MM.1S (cell line): ENCODE measurements at regions not wholly inside any gene's neighbourhood (a gene's known extent, or its start where the extent isn't known, plus 50 kb on each side); places are given as distances from the start of the nearest gene placed in this dataset.
"Not testable (repeated sequence)": the region's sequence is repeated elsewhere in the genome, so short reads cannot be mapped to it uniquely, and the experiment has no call there.

Experiments used
- DNase-seq: peaks from one replicate; pipeline ENCODE4 v3.0.0-alpha.2; 2015
- H2AFZ ChIP-seq: fragments of 300-600 bp; sonication (generic); 2 replicates; pipeline ENCODE4 v1.6.0; 2016; ENCODE audit warnings: antibody characterized with exemption, low read length
- H3F3A ChIP-seq: fragments of 300-600 bp; sonication (generic); 2 replicates; pipeline ENCODE4 v1.6.1; 2016; ENCODE audit warnings: mild to moderate bottlenecking, antibody characterized with exemption, low read length, moderate library complexity, mixed read lengths; ENCODE audit not compliant: insufficient read depth
- H3K27ac ChIP-seq: fragments of 300-600 bp; sonication (generic); 2 replicates; pipeline ENCODE4 v1.5.1; 2016; ENCODE audit warnings: mild to moderate bottlenecking, low read length
- H3K27me3 ChIP-seq: fragments of 300-600 bp; sonication (generic); replicated peaks from 2 replicates; pipeline ENCODE4 v1.6.0; 2016; ENCODE audit warnings: low read length; ENCODE audit not compliant: insufficient read depth
- H3K36me3 ChIP-seq: fragments of 300-600 bp; sonication (generic); replicated peaks from 2 replicates; pipeline ENCODE4 v1.6.1; 2016; ENCODE audit warnings: mild to moderate bottlenecking, low read length, mixed read lengths; ENCODE audit not compliant: insufficient read depth
- H3K4me1 ChIP-seq: fragments of 300-600 bp; sonication (generic); 2 replicates; pipeline ENCODE4 v1.6.1; 2016; ENCODE audit warnings: low read length, mixed read lengths
- H3K4me2 ChIP-seq: fragments of 300-600 bp; sonication (generic); 2 replicates; pipeline ENCODE4 v1.6.0; 2016; ENCODE audit warnings: low read depth, low read length
- H3K4me3 ChIP-seq: fragments of 300-600 bp; sonication (generic); 2 replicates; pipeline ENCODE4 v1.5.1; 2016; ENCODE audit warnings: low read length, mixed read lengths
- H3K79me2 ChIP-seq: fragments of 300-600 bp; sonication (generic); 2 replicates; pipeline ENCODE4 v1.6.1; 2016; ENCODE audit warnings: mixed run types, low read length, mixed read lengths
- H3K9ac ChIP-seq: fragments of 300-600 bp; sonication (generic); 2 replicates; pipeline ENCODE4 v1.6.1; 2016; ENCODE audit warnings: low read length, mixed read lengths
- H3K9me2 ChIP-seq: fragments of 300-600 bp; sonication (generic); replicated peaks from 2 replicates; pipeline ENCODE4 v1.6.1; 2016; ENCODE audit warnings: mild to moderate bottlenecking, low read length, mixed read lengths; ENCODE audit not compliant: insufficient read depth
- H3K9me3 ChIP-seq: fragments of 300-600 bp; sonication (generic); replicated peaks from 2 replicates; pipeline ENCODE4 v1.6.1; 2016; ENCODE audit warnings: mild to moderate bottlenecking, low read length, mixed read lengths; ENCODE audit not compliant: insufficient read depth
- H4K20me1 ChIP-seq: fragments of 300-600 bp; sonication (generic); 2 replicates; pipeline ENCODE4 v1.6.1; 2016; ENCODE audit warnings: mild to moderate bottlenecking, low read length, moderate library complexity, mixed read lengths; ENCODE audit not compliant: insufficient read depth
- CTCF ChIP-seq: fragments of 300-600 bp; sonication (generic); IDR thresholded peaks from 2 replicates; pipeline ENCODE4 v1.5.1; 2016; ENCODE audit warnings: antibody characterized with exemption, low read length, mixed read lengths
- EZH2 ChIP-seq: fragments of 300-600 bp; sonication (generic); optimal IDR thresholded peaks from 2 replicates; pipeline ENCODE3; 2017; ENCODE audit warnings: low read depth, mild to moderate bottlenecking, antibody characterized with exemption, low read length, mixed read lengths
- EZH2phosphoT487 ChIP-seq: fragments of 300-600 bp; sonication (generic); IDR thresholded peaks from 2 replicates; pipeline ENCODE4 v1.6.1; 2018; ENCODE audit warnings: antibody characterized with exemption, low read length

- no peaks in the 10 kb centered on the region for H3K79me2 ChIP-seq
- no peaks in the 10 kb centered on the region for H4K20me1 ChIP-seq
- H3K4me3 ChIP-seq = no peak overlapping the region
- H3F3A ChIP-seq = no peaks in the 10 kb centered on the region
- DNase-seq = no peak
- no peaks in the 10 kb centered on the region for H3K9me3 ChIP-seq
- H3K4me1 ChIP-seq = no peaks in the 10 kb centered on the region
- no peak overlapping the region for H3K4me2 ChIP-seq
- TF ChIP-seq CTCF (no peak), EZH2phosphoT487 (no peak), EZH2 (no peak)
- no peaks in the 10 kb centered on the region for H3K9me2 ChIP-seq
- H3K36me3 ChIP-seq = no peaks in the 10 kb centered on the region
- no peaks in the 10 kb centered on the region for H3K27me3 ChIP-seq
- H3K27ac ChIP-seq = no peak overlapping the region
- no peak overlapping the region for H2AFZ ChIP-seq
- no peak overlapping the region for H3K9ac ChIP-seq
These were observed 278.3 kb downstream of the TSN start for GRCh38 chr2:122033778-122034177.

- H3K4me3 ChIP-seq = no peak overlapping the region
- TF ChIP-seq EZH2phosphoT487 (no peak), CTCF (no peak), EZH2 (no peak)
These were observed 278.9 kb downstream of the TSN start for GRCh38 chr2:122034344-122034743.

GRCh38 chr2:122034777-122035176 lies 279.3 kb downstream of the TSN start:
- Histone ChIP-seq H4K20me1 (no peaks in the 10 kb centered on the region), H3F3A (no peaks in the 10 kb centered on the region), H3K79me2 (no peaks in the 10 kb centered on the region), H3K4me1 (no peaks in the 10 kb centered on the region), H3K27me3 (no peaks in the 10 kb centered on the region), H3K9ac (no peak overlapping the region), H3K9me3 (no peaks in the 10 kb centered on the region), H3K9me2 (no peaks in the 10 kb centered on the region), H3K27ac (no peak overlapping the region), H3K4me3 (no peak overlapping the region), H3K36me3 (no peaks in the 10 kb centered on the region), H2AFZ (no peak overlapping the region), H3K4me2 (no peak overlapping the region)
- TF ChIP-seq EZH2 = no peak
- TF ChIP-seq EZH2phosphoT487 = no peak
- no peak for TF ChIP-seq CTCF
- no peak for DNase-seq

More at GRCh38 chr2:122034344-122034743, 278.9 kb downstream of the TSN start:
- DNase-seq = no peak
- Histone ChIP-seq H4K20me1 (no peaks in the 10 kb centered on the region), H3K27ac (no peak overlapping the region), H3K4me2 (no peak overlapping the region), H3K9me3 (no peaks in the 10 kb centered on the region), H3K79me2 (no peaks in the 10 kb centered on the region), H3K36me3 (no peaks in the 10 kb centered on the region), H3K9ac (no peak overlapping the region), H3K27me3 (no peaks in the 10 kb centered on the region), H3F3A (no peaks in the 10 kb centered on the region), H2AFZ (no peak overlapping the region), H3K9me2 (no peaks in the 10 kb centered on the region), H3K4me1 (no peaks in the 10 kb centered on the region)

- H3K36me3 ChIP-seq, H4K20me1 ChIP-seq, H3K4me1 ChIP-seq, DNase-seq, H3K9me2 ChIP-seq, H3F3A ChIP-seq, H3K4me3 ChIP-seq, H3K9ac ChIP-seq, H3K9me3 ChIP-seq, H3K4me2 ChIP-seq, H2AFZ ChIP-seq, H3K27me3 ChIP-seq, H3K79me2 ChIP-seq, H3K27ac ChIP-seq: not testable (repeated sequence)
These were observed 283.4 kb downstream of the TSN start for GRCh38 chr2:122038816-122039215.
